ENCODE measurements at regions not wholly inside any gene's neighbourhood (a gene's known extent, or its start where the extent isn't known, plus 50 kb on each side); places are given as distances from the start of the nearest gene placed in this dataset.
"Not testable (repeated sequence)": the region's sequence is repeated elsewhere in the genome, so short reads cannot be mapped to it uniquely, and the experiment has no call there.

DNA sequence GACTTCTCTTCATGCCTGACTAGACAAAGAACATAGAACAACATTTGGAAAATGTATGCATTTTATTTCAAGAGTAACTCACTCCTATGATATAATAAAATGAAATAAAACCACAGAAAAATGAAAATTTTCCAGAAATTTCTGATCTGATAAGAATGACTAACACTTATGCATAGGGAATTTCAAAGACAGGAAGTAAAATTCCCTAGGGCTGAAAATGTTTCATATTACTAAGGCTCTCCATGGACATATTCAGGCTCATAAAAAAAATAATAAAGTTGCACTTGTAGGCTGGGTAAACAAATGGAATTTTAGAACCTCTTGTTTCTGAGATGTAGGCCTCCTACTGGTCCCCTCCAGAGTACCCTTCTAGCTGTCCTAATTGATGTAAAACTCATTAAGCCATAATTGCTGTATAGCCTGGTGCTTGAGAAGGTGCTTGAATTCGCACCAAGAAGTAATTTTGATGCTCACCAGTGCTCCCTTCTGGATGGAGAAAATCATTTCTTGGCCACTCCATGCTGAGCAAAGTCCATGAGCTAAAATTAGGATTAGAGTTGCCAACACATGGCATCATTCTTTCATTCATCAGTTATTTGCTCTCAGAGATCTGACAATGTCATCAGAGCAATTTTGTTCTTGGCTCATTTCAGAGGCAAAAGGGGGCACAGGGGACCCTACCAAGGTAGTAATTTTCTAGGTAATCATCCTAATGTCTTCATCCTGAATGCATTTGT, 641.0 kb upstream of the CAMK1G start:
- DNase-seq (ENCODE audit: low spot score): no peak

- DNase-seq (ENCODE audit: low spot score): no peak
Observed at GRCh38 chr1:208943291-208943690, 640.2 kb upstream of the CAMK1G start.

DNA sequence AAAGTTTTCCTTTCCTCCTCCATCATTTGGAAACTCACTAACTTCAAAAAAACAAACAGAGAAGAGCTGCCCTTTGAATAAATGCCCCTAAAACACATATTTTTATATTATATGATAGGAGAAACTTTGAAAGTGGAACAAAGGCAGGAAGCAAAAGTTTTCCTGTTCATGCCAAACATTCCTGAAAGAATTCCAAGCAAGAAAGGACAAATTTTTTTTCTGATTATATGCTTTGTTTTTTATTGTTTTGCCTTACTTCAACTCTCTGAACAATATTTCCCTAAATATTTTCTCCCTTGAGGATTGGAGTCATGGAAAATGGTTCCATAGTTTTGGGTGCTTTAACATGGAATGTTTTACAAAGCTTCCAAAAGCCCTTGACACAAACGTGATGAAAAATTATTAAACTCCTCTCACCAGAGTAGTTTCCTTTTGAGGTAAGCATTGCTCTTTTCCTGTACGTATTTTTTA, 638.5 kb upstream of the CAMK1G start:
- no peak for DNase-seq (ENCODE audit: low spot score)

GRCh38 chr1:208950206-208950605, 633.3 kb upstream of the CAMK1G start:
- no peak for DNase-seq (ENCODE audit: low spot score)

- DNase-seq (ENCODE audit: low spot score): no peak
Observed at GRCh38 chr1:208951026-208951525, 632.4 kb upstream of the CAMK1G start.

- no peak for DNase-seq (ENCODE audit: low spot score)
Observed at GRCh38 chr1:208951908-208952307, 631.6 kb upstream of the CAMK1G start.

GRCh38 chr1:208962867-208963266, 620.6 kb upstream of the CAMK1G start:
- no peak for DNase-seq (ENCODE audit: low spot score)

- DNase-seq (ENCODE audit: low spot score): no peak
Observed at GRCh38 chr1:208965351-208965750, 618.2 kb upstream of the CAMK1G start.

DNA sequence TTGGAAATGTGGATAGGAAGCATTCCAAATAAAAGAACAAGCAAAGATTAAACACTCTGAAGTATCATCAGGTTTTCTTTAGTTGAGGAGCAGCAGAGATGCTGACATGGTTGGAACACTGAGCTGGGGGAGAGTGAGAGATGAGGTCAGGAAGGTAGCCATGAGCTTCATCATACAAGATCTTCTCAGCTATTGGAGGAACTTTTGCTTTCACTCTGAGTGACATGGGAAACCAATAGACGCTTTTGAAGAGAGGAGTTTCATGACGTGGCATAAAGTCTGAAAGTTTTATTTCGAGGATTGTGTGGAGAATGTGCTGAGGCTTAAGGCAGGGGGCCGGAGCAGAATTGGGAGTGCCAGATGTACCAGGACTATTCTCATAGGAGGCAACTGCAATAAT, 616.2 kb upstream of the CAMK1G start:
- no peak for DNase-seq (ENCODE audit: low spot score)

DNA sequence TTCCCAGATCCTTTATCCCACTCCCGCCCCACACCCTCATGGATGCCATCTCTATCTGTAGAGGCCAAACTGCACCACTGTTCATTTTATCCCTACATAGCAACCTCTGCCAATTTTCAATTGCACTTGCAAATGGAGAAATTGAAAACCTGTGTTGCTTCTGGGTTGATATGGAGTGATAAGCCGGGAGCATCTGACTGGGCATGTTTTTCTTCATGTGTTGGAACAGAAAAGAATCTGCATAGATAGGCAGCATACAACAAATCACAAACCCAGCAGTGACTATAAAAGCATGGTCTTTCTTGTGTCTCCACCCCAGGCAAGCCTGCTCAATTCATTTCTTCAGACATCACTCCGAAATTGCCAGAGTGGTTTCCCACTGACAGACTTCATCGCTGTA, 608.8 kb upstream of the CAMK1G start:
- DNase-seq (ENCODE audit: low spot score): no peak

- no peak for DNase-seq (ENCODE audit: low spot score)
Observed at GRCh38 chr1:208975456-208975855, 608.1 kb upstream of the CAMK1G start.

GRCh38 chr1:208977012-208977411, 606.5 kb upstream of the CAMK1G start:
- DNase-seq (ENCODE audit: low spot score): no peak

GRCh38 chr1:208977638-208978256, 605.8 kb upstream of the CAMK1G start:
- DNase-seq (ENCODE audit: low spot score): no peak

DNA sequence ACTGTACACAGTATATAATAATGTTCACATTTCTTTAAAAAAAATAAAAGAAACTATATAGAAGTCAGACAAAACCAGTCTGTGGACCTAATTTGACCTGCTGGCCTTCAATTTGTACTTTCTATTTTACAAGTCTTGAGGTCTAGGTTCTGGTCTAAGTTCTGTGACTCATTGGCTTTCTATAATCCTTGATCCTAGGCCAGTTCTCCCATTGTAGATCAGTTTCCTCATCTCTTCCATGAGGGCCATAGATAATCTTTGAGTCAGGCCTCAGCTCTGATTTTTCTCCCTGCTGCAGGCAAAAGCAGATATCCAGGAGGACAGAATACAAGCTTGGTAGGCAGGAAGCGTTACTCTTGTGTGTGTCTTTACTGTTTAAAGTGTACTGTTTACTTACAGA, 603.7 kb upstream of the CAMK1G start:
- DNase-seq (ENCODE audit: low spot score): no peak

- no peak for DNase-seq (ENCODE audit: low spot score)
Observed at GRCh38 chr1:208980605-208981004, 602.9 kb upstream of the CAMK1G start.

- DNase-seq (ENCODE audit: low spot score): no peak
Observed at GRCh38 chr1:208985231-208985630, 598.3 kb upstream of the CAMK1G start.

- no peak for DNase-seq (ENCODE audit: low spot score)
Observed at GRCh38 chr1:208988811-208989222, 594.7 kb upstream of the CAMK1G start.

GRCh38 chr1:208990456-208990855, 593.1 kb upstream of the CAMK1G start:
- no peak for DNase-seq (ENCODE audit: low spot score)

- DNase-seq (ENCODE audit: low spot score): not testable (repeated sequence)
Observed at GRCh38 chr1:208997053-208997452, 586.5 kb upstream of the CAMK1G start.

GRCh38 chr1:208997726-208998312, 585.7 kb upstream of the CAMK1G start:
- no peak for DNase-seq (ENCODE audit: low spot score)

DNA sequence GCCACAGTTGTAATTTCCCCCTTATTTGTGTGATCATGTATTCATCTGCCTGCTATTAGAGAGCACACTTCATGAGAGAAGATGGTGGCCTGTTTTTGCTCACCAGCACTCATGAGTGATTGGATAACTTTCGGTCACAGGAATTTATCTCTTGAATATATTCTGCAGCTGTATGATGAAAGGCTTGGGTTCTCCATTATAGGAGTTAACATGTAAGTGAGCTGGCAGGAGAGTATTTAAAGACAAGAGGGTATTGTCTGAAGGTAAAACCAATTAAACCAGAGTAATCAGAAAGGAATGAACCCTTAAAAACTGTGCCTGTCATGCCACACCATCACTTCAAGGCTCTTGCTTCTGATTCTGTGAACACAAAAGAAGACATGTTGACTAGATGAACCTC, 574.9 kb upstream of the CAMK1G start:
- DNase-seq (ENCODE audit: low spot score): no peak

DNA sequence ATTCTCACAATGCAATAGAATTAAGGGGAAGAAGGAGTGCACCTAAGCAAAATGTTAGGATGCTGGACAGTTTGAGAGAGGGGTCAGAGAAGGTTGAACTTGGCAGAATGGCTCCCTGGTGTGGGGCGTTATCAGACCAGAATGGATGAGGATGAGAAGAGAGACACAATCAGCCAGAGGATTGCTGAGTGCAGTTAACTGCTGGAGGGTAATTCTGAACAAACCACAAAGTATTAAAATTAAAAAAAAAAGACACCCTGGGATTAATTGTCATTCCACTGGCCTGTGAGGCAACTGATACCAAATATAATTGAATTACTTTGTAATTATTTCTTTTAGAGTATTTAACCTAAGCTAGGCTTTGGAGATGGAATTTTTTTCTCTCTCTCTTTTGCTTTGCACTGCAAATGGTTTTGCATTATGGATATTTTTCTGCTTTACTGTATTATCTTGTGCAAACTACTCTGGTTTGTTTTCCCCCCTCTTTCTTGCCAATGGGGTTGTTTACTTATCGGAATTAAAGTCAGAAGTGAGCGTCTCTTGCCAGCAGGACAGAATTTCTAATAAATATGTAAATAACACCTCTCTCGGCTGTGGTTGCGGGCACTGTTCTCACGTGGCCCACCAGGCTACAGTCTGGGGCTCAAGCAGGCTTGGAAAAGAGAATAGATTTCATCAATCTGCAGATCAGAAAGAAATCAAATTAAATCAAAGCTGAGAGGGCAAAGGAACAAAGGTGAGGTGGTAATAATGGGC, 572.9 kb upstream of the CAMK1G start:
- no peak for DNase-seq (ENCODE audit: low spot score)

All from HT-29 (cell line).